AG04449 (cell line): ENCODE measurements at regions not wholly inside any gene's neighbourhood (a gene's known extent, or its start where the extent isn't known, plus 50 kb on each side); places are given as distances from the start of the nearest gene placed in this dataset.

ENCODE experiments used
- CTCF ChIA-PET: fragments of 350-600 bp; formaldehyde crosslinking; extraction: SDS; loops from one replicate; lab custom pipeline; 2021; ENCODE audit warnings: antibody characterized with exemption; lab: Yijun Ruan, JAX
- POLR2A ChIA-PET: fragments of 400-600, 350-600 bp; formaldehyde crosslinking; extraction: SDS; loops from one replicate; lab custom pipeline; 2020; ENCODE audit warnings: antibody characterized with exemption, inconsistent platforms; lab: Yijun Ruan, JAX
- DNase-seq: peaks from one replicate; pipeline ENCODE4 v3.0.0-alpha.2; 2010; ENCODE audit warnings: low read depth, low spot score
- H3K4me3 ChIP-seq: 2 replicates; pipeline ENCODE4 v1.5.1; 2011; ENCODE audit warnings: low read depth, mild to moderate bottlenecking, control low read depth, low read length
- CTCF ChIP-seq: IDR thresholded peaks from one replicate; pipeline ENCODE4 v1.5.1; 2011; ENCODE audit warnings: mild to moderate bottlenecking, moderate library complexity, low read length, control low read depth, inconsistent platforms; ENCODE audit not compliant: insufficient read depth; ENCODE audit errors: missing control alignments

DNA sequence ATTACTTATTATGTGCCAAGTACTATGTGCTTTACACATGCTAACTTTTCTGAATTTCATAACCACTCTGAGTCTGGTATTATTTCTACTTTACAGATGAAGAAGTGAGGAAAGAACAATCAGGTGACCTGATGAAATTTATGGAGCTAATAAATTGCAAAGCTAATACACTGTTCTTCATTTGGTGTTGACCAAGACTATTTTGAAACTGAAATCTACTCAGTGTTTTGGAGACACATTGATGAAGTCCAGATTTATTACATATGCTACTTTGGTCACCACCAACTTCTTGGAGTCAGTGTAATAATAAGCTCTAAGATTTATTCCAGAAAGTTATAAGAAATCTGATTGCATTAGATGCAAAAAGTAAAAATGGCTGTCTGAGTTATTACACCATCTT is 637.9 kb downstream of the FAT4 start:
- POLR2A ChIA-PET = no interaction called here
- H3K4me3 ChIP-seq = no peak overlapping the region
- no peak for TF ChIP-seq CTCF
- CTCF ChIA-PET = no interaction called here
- no peak for DNase-seq

GRCh38 chr4:125956276-125956675 is 641.5 kb downstream of the FAT4 start:
- no peak overlapping the region for H3K4me3 ChIP-seq
- DNase-seq = no peak
- ChIA-PET CTCF (no interaction called here), POLR2A (no interaction called here)
- no peak for TF ChIP-seq CTCF

- POLR2A ChIA-PET = no interaction called here
- no peak overlapping the region for H3K4me3 ChIP-seq
- DNase-seq = no peak
- CTCF ChIA-PET = no interaction called here
- no peak for TF ChIP-seq CTCF
Measured at GRCh38 chr4:125958519-125958918, 643.8 kb downstream of the FAT4 start.

GRCh38 chr4:125961626-125962025 is 646.9 kb downstream of the FAT4 start:
- DNase-seq = no peak
- H3K4me3 ChIP-seq = no peak overlapping the region
- TF ChIP-seq CTCF = no peak
- ChIA-PET POLR2A (no interaction called here), CTCF (interaction anchor here (0.7 kb wide), 1 partner anchor 15 kb away, joined by 3 read pairs; no protein-coding TSS in a partner anchor)

DNA sequence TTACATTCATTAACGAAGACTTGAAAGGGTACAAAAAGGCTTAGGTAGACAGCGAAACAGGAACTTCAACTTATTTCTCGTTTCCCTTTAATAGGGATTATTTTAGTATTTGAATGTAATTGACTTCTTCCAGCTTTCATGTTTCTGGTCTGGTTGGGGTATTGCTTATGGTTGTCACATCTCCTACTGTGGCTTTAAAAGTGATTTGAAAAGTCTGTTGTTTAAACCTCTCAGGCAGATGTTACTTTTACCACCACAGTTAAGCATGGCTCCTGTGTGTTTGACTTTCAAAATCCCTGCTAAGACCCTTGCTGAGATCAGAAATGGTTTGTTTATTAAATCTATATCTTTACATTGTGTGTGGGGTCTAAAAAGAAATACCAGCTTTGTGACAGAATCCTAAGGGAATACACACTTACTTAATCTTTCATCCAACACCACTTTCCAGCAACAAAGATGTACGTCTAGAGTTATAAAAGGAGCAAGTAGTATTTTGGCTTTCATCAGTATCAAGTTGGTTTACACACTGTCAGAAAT is 661.2 kb downstream of the FAT4 start:
- TF ChIP-seq CTCF = no peak
- DNase-seq = no peak
- CTCF ChIA-PET = no interaction called here
- POLR2A ChIA-PET = no interaction called here
- no peak overlapping the region for H3K4me3 ChIP-seq

DNA sequence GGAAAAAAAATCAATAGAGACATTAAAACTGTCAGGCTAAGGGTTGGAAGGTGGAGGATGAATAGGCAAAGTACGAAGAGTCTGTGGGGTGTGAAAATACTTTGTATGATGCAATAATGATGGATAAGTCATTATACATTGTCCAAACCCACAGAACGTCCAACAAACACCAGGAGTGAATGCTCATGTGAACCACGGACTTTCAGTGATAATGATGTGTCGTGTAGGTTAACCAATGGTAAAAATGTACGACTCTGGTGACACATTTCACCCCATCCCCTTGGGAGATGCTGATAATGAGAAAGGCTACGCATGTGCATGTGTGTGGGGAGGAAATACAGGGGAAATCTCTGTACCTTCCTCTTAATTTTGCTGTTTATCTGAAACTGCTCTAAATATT is 665.2 kb downstream of the FAT4 start:
- POLR2A ChIA-PET = no interaction called here
- no peak for DNase-seq
- CTCF ChIA-PET = no interaction called here
- no peak for TF ChIP-seq CTCF
- no peak overlapping the region for H3K4me3 ChIP-seq
